T-cell (primary cell): ENCODE measurements at regions not wholly inside any gene's neighbourhood (a gene's known extent, or its start where the extent isn't known, plus 50 kb on each side); places are given as distances from the start of the nearest gene placed in this dataset.
"Not testable (repeated sequence)": the region's sequence is repeated elsewhere in the genome, so short reads cannot be mapped to it uniquely, and the experiment has no call there.

Source experiments
- ATAC-seq, 4 experiments: fragments of 200-7000 bp in 3 of 4; fragments of 150-1000 bp in 1 of 4; cut with Tn5 transposase; replicated peaks in 1 of 4; 1 replicate in 3 of 4; 2 replicates in 1 of 4; pipeline ENCODE4 v1.10.0; 2021; ENCODE audit warnings: moderate library complexity in 3 of 4, mild to moderate bottlenecking in 2 of 4, moderate number of reproducible peaks in 1 of 4
- CTCF ChIA-PET, 2 donors: fragments of 300-600 bp; sonication (Branson Sonifier 250); formaldehyde crosslinking; loops; one replicate each; lab custom pipeline; 2022; ENCODE audit warnings: antibody characterized with exemption in 2 of 2; lab: Charles Lee
- POLR2A ChIA-PET, 2 donors: fragments of 300-600 bp; sonication (Branson Sonifier 250); formaldehyde crosslinking; loops; one replicate each; lab custom pipeline; 2022; ENCODE audit warnings: antibody characterized with exemption in 2 of 2; lab: Charles Lee
- DNase-seq, 35 experiments: peaks; one replicate each; pipeline versions ENCODE4 v3.0.0 to v3.0.0-alpha.2; 2013 to 2023
- H3K27ac ChIP-seq: one replicate; pipeline ENCODE4 v1.5.1; 2013; ENCODE audit warnings: low read length
- H3K27me3 ChIP-seq, 2 experiments: replicated peaks in 1 of 2; 1 replicate in 1 of 2; 2 replicates in 1 of 2; pipeline versions ENCODE4 v1.6.1 to v1.7.0; 2013; ENCODE audit warnings: low read length in 1 of 2, mixed read lengths in 1 of 2; ENCODE audit not compliant: control insufficient read depth in 2 of 2, insufficient read depth in 2 of 2; ENCODE audit errors: extremely low read depth in 1 of 2
- H3K36me3 ChIP-seq, 2 donors: 1 replicate in 1 of 2; 2 replicates in 1 of 2; pipeline versions ENCODE4 v1.6.1 to v1.7.0; 2013; ENCODE audit warnings: low read length in 1 of 2; ENCODE audit not compliant: control insufficient read depth in 2 of 2, insufficient read depth in 1 of 2; ENCODE audit errors: extremely low read depth in 1 of 2
- H3K4me1 ChIP-seq, 2 experiments: 1 replicate in 1 of 2; 2 replicates in 1 of 2; pipeline versions ENCODE4 v1.6.1 to v1.7.0; 2013; ENCODE audit warnings: low read length in 2 of 2, mixed read lengths in 1 of 2; ENCODE audit not compliant: insufficient read depth in 2 of 2, control insufficient read depth in 1 of 2; ENCODE audit errors: extremely low read depth in 1 of 2
- H3K4me3 ChIP-seq, 2 donors: 1 replicate in 1 of 2; 2 replicates in 1 of 2; pipeline versions ENCODE4 v1.5.1 to v1.7.0; 2013; ENCODE audit warnings: mild to moderate bottlenecking in 2 of 2, low read length in 1 of 2, moderate library complexity in 1 of 2; ENCODE audit not compliant: control insufficient read depth in 1 of 2; ENCODE audit errors: extremely low read depth in 1 of 2
- H3K9me3 ChIP-seq: 2 replicates; pipeline ENCODE4 v1.7.0; 2013
- H3K27ac Mint-ChIP-seq, 2 donors: one replicate each; pipeline ENCODE4 v1.8.0; 2020 to 2021; ENCODE audit warnings: mild to moderate bottlenecking in 2 of 2, mixed read lengths in 2 of 2
- H3K27me3 Mint-ChIP-seq, 2 donors: one replicate each; pipeline ENCODE4 v1.8.0; 2021 to 2022; ENCODE audit warnings: mixed read lengths in 2 of 2
- H3K36me3 Mint-ChIP-seq: one replicate; pipeline ENCODE4 v1.8.0; 2021; ENCODE audit warnings: mixed read lengths
- H3K4me1 Mint-ChIP-seq, 3 donors: one replicate each; pipeline ENCODE4 v1.8.0; 2020 to 2022; ENCODE audit warnings: mixed read lengths in 3 of 3, mild to moderate bottlenecking in 1 of 3
- H3K4me3 Mint-ChIP-seq, 3 donors: one replicate each; pipeline ENCODE4 v1.8.0; 2020 to 2022; ENCODE audit warnings: mild to moderate bottlenecking in 3 of 3, mixed read lengths in 3 of 3, moderate library complexity in 3 of 3
- H3K9me3 Mint-ChIP-seq, 3 donors: one replicate each; pipeline ENCODE4 v1.8.0; 2020 to 2022; ENCODE audit warnings: mixed read lengths in 3 of 3
- WGBS: methylation state at CpG from one replicate; pipeline ENCODE4 v1.1.5; 2013; ENCODE audit warnings: missing lambda C conversion rate; ENCODE audit not compliant: insufficient coverage; 5-methylcytosine and 5-hydroxymethylcytosine counted together

GRCh38 chrX:147533426-147533825, 378.3 kb upstream of the FMR1 start:
- H3K4me3 Mint-ChIP-seq: no peak overlapping the region
- H3K9me3 ChIP-seq: no peaks in the 10 kb centered on the region

GRCh38 chrX:147537172-147537571, 374.5 kb upstream of the FMR1 start:
- Histone ChIP-seq H3K36me3 (no peaks in the 10 kb centered on the region), H3K27ac (no peak overlapping the region), H3K27me3 (no peaks in the 10 kb centered on the region), H3K4me1 (no peaks in the 10 kb centered on the region), H3K4me3 (no peak overlapping the region), H3K9me3 (no peaks in the 10 kb centered on the region)
- Mint-ChIP-seq H3K27ac (no peak overlapping the region), H3K36me3 (no peaks in the 10 kb centered on the region), H3K4me1 (no peaks in the 10 kb centered on the region), H3K4me3 (no peak overlapping the region), H3K9me3 (no peaks in the 10 kb centered on the region), H3K27me3 (peaks cover 0 to 8% of the 10 kb centered on the region in 2 donors)
- CTCF ChIA-PET: no interaction called here
- POLR2A ChIA-PET: no interaction called here
- ATAC-seq (no peak), DNase-seq (no peak)
- WGBS: no CpG with 5 or more reads among the region's 4 CpGs

More at GRCh38 chrX:147533426-147533825, 378.3 kb upstream of the FMR1 start:
- POLR2A ChIA-PET: no interaction called here
- H3K4me3 ChIP-seq: no peak overlapping the region
- CTCF ChIA-PET: no interaction called here
- no peak overlapping the region for H3K27ac Mint-ChIP-seq
- DNase-seq (no peak), ATAC-seq (no peak)
- peaks cover 0 to 8% of the 10 kb centered on the region in 2 donors for H3K27me3 Mint-ChIP-seq
- no CpG with 5 or more reads among the region's 3 CpGs for WGBS
- no peaks in the 10 kb centered on the region for H3K36me3 ChIP-seq
- H3K36me3 Mint-ChIP-seq: no peaks in the 10 kb centered on the region
- no peaks in the 10 kb centered on the region for H3K9me3 Mint-ChIP-seq
- H3K27ac ChIP-seq: no peak overlapping the region
- no peaks in the 10 kb centered on the region for H3K4me1 Mint-ChIP-seq
- no peaks in the 10 kb centered on the region for H3K27me3 ChIP-seq
- no peaks in the 10 kb centered on the region for H3K4me1 ChIP-seq

- H3K9me3 ChIP-seq, H3K4me1 Mint-ChIP-seq, H3K27me3 ChIP-seq, H3K4me3 Mint-ChIP-seq, H3K36me3 ChIP-seq, H3K9me3 Mint-ChIP-seq, CTCF ChIA-PET, ATAC-seq, H3K27me3 Mint-ChIP-seq, H3K36me3 Mint-ChIP-seq, DNase-seq, H3K4me1 ChIP-seq, H3K27ac ChIP-seq, H3K4me3 ChIP-seq, POLR2A ChIA-PET, H3K27ac Mint-ChIP-seq: not testable (repeated sequence)
- WGBS: no CpG with 5 or more reads among the region's 5 CpGs
These were observed 363.7 kb upstream of the FMR1 start for GRCh38 chrX:147548023-147548422.

GRCh38 chrX:147550217-147550616, 361.5 kb upstream of the FMR1 start:
- POLR2A ChIA-PET: no interaction called here

GRCh38 chrX:147559191-147559590, 352.5 kb upstream of the FMR1 start:
- H3K27me3 Mint-ChIP-seq: no peaks in the 10 kb centered on the region

More at GRCh38 chrX:147550217-147550616, 361.5 kb upstream of the FMR1 start:
- CTCF ChIA-PET: no interaction called here
- no peaks in the 10 kb centered on the region for H3K9me3 ChIP-seq
- no peak overlapping the region for H3K4me3 ChIP-seq
- no peaks in the 10 kb centered on the region for H3K27me3 ChIP-seq
- DNase-seq (no peak), ATAC-seq (no peak)
- H3K4me1 ChIP-seq: no peaks in the 10 kb centered on the region
- Mint-ChIP-seq H3K4me1 (no peaks in the 10 kb centered on the region), H3K36me3 (no peaks in the 10 kb centered on the region), H3K27me3 (no peaks in the 10 kb centered on the region), H3K27ac (no peak overlapping the region), H3K4me3 (no peak overlapping the region), H3K9me3 (peaks cover 4% of the 10 kb centered on the region in 3 donors)
- no CpG with 5 or more reads among the region's 3 CpGs for WGBS
- H3K36me3 ChIP-seq: no peaks in the 10 kb centered on the region
- H3K27ac ChIP-seq: no peak overlapping the region

GRCh38 chrX:147565237-147565636, 346.5 kb upstream of the FMR1 start:
- ChIA-PET CTCF (no interaction called here), POLR2A (no interaction called here)
- no peaks in the 10 kb centered on the region for H3K27me3 ChIP-seq
- ATAC-seq: no peak
- no peaks in the 10 kb centered on the region for H3K36me3 Mint-ChIP-seq
- DNase-seq: no peak
- no peaks in the 10 kb centered on the region for H3K9me3 Mint-ChIP-seq
- no peak overlapping the region for H3K27ac Mint-ChIP-seq
- peaks cover 0 to 2% of the 10 kb centered on the region in 2 experiments for H3K4me1 ChIP-seq
- no peak overlapping the region for H3K4me3 ChIP-seq
- no peak overlapping the region for H3K4me3 Mint-ChIP-seq
- H3K4me1 Mint-ChIP-seq: peaks cover 0 to 2% (median 0%) of the 10 kb centered on the region in 3 donors
- H3K27me3 Mint-ChIP-seq: peaks cover 0 to 6% of the 10 kb centered on the region in 2 donors
- no peak overlapping the region for H3K27ac ChIP-seq
- H3K36me3 ChIP-seq: no peaks in the 10 kb centered on the region
- WGBS: no CpG with 5 or more reads among the region's 1 CpG
- H3K9me3 ChIP-seq: no peaks in the 10 kb centered on the region

More at GRCh38 chrX:147559191-147559590, 352.5 kb upstream of the FMR1 start:
- Histone ChIP-seq H3K36me3 (no peaks in the 10 kb centered on the region), H3K4me3 (no peak overlapping the region), H3K27ac (no peak overlapping the region), H3K9me3 (no peaks in the 10 kb centered on the region), H3K4me1 (peaks cover 0 to 2% of the 10 kb centered on the region in 2 experiments), H3K27me3 (no peaks in the 10 kb centered on the region)
- no peaks in the 10 kb centered on the region for H3K9me3 Mint-ChIP-seq
- H3K4me1 Mint-ChIP-seq: peaks cover 0 to 2% (median 0%) of the 10 kb centered on the region in 3 donors
- CTCF ChIA-PET: no interaction called here
- ATAC-seq (no peak), DNase-seq (no peak)
- no peak overlapping the region for H3K27ac Mint-ChIP-seq
- no CpG with 5 or more reads among the region's 1 CpG for WGBS
- H3K4me3 Mint-ChIP-seq: no peak overlapping the region
- no peaks in the 10 kb centered on the region for H3K36me3 Mint-ChIP-seq
- POLR2A ChIA-PET: no interaction called here

- WGBS: no CpG with 5 or more reads among the region's 1 CpG
- H3K9me3 ChIP-seq: no peaks in the 10 kb centered on the region
- no peak overlapping the region for H3K4me3 Mint-ChIP-seq
- H3K36me3 Mint-ChIP-seq: no peaks in the 10 kb centered on the region
- no peaks in the 10 kb centered on the region for H3K9me3 Mint-ChIP-seq
- no peak overlapping the region for H3K4me3 ChIP-seq
- CTCF ChIA-PET: no interaction called here
- H3K27ac ChIP-seq: no peak overlapping the region
- POLR2A ChIA-PET: no interaction called here
- no peaks in the 10 kb centered on the region for H3K4me1 Mint-ChIP-seq
- peaks cover 0 to 9% of the 10 kb centered on the region in 2 donors for H3K27me3 Mint-ChIP-seq
- ATAC-seq (no peak), DNase-seq (no peak)
- no peaks in the 10 kb centered on the region for H3K27me3 ChIP-seq
- H3K36me3 ChIP-seq: no peaks in the 10 kb centered on the region
- no peak overlapping the region for H3K27ac Mint-ChIP-seq
- no peaks in the 10 kb centered on the region for H3K4me1 ChIP-seq
These were observed 341.2 kb upstream of the FMR1 start for GRCh38 chrX:147570483-147570882.
